22Rv1 (cell line): ENCODE measurements at regions not wholly inside any gene's neighbourhood (a gene's known extent, or its start where the extent isn't known, plus 50 kb on each side); places are given as distances from the start of the nearest gene placed in this dataset.

ENCODE experiments used
- H3K27ac ChIP-seq: fragments of 450-650 bp; 2 replicates; pipeline ENCODE4 v1.5.1; 2017
- CTCF ChIP-seq: fragments of 450-650 bp; IDR thresholded peaks from 2 replicates; pipeline ENCODE4 v1.5.1; 2017; ENCODE audit warnings: mild to moderate bottlenecking
- ZFX ChIP-seq: fragments of 450-650 bp; IDR thresholded peaks from 2 replicates; pipeline ENCODE4 v1.6.1; 2017; ENCODE audit warnings: antibody characterized with exemption, borderline replicate concordance

GRCh38 chr18:78889250-78889649, 90.4 kb upstream of the SALL3 start:
- TF ChIP-seq ZFX, result no peak
- TF ChIP-seq CTCF, result no peak
- no peak overlapping the region for H3K27ac ChIP-seq

GRCh38 chr18:78890388-78890787, 89.2 kb upstream of the SALL3 start:
- TF ChIP-seq ZFX (no peak), CTCF (no peak)
- no peak overlapping the region for H3K27ac ChIP-seq

- no peak for TF ChIP-seq ZFX
- TF ChIP-seq CTCF, result no peak
- H3K27ac ChIP-seq, result no peak overlapping the region
Measured at GRCh38 chr18:78891185-78891762, 88.3 kb upstream of the SALL3 start.

GRCh38 chr18:78892177-78892576, 87.4 kb upstream of the SALL3 start:
- no peak for TF ChIP-seq CTCF
- TF ChIP-seq ZFX, result no peak
- no peak overlapping the region for H3K27ac ChIP-seq

GRCh38 chr18:78892721-78893120, 86.9 kb upstream of the SALL3 start:
- no peak overlapping the region for H3K27ac ChIP-seq
- no peak for TF ChIP-seq ZFX
- no peak for TF ChIP-seq CTCF

- TF ChIP-seq CTCF (no peak), ZFX (no peak)
- H3K27ac ChIP-seq, result no peak overlapping the region
Measured at GRCh38 chr18:78893281-78894032, 86.2 kb upstream of the SALL3 start.

GRCh38 chr18:78894033-78894305, 85.6 kb upstream of the SALL3 start:
- H3K27ac ChIP-seq, result no peak overlapping the region
- TF ChIP-seq CTCF (no peak), ZFX (no peak)
